ENCODE measurements at regions not wholly inside any gene's neighbourhood (a gene's known extent, or its start where the extent isn't known, plus 50 kb on each side); places are given as distances from the start of the nearest gene placed in this dataset.
"Not testable (repeated sequence)": the region's sequence is repeated elsewhere in the genome, so short reads cannot be mapped to it uniquely, and the experiment has no call there.

- TF ChIP-seq CTCF (IDR thresholded peaks at IDR 0.05), result no peak
- TF ChIP-seq POLR2A (IDR thresholded peaks at IDR 0.05), result no peak
- no peak for TF ChIP-seq EP300 (IDR thresholded peaks at IDR 0.05)
- H3K9me3 ChIP-seq, result no peaks in the 10 kb centered on the region
- no peak for DNase-seq
Observed at GRCh38 chr10:63832686-63833085, 311.5 kb downstream of the REEP3 start.

GRCh38 chr10:63833411-63834060, 312.3 kb downstream of the REEP3 start:
- Histone ChIP-seq H3K36me3 (no peaks in the 10 kb centered on the region), H3K27ac (no peak overlapping the region), H3K27me3 (no peaks in the 10 kb centered on the region), H3K4me3 (no peak overlapping the region), H3K9me3 (no peaks in the 10 kb centered on the region), H3K4me1 (ENCODE audit: insufficient read depth) (no peaks in the 10 kb centered on the region)
- 57 to 70% (median 68%) methylated on average over 5 of the region's 5 CpGs for WGBS, 3 donors
- DNase-seq, result no peak
- TF ChIP-seq POLR2A (IDR thresholded peaks at IDR 0.05) (no peak), EP300 (IDR thresholded peaks at IDR 0.05) (no peak), CTCF (IDR thresholded peaks at IDR 0.05) (no peak)
- intact Hi-C loops (cut with DNase I), result no loop called here

More at GRCh38 chr10:63832686-63833085, 311.5 kb downstream of the REEP3 start:
- Histone ChIP-seq H3K4me1 (ENCODE audit: insufficient read depth) (no peaks in the 10 kb centered on the region), H3K27ac (no peak overlapping the region), H3K36me3 (no peaks in the 10 kb centered on the region), H3K27me3 (no peaks in the 10 kb centered on the region), H3K4me3 (no peak overlapping the region)
- intact Hi-C loops (cut with DNase I), result no loop called here

GRCh38 chr10:63836666-63837442, 315.7 kb downstream of the REEP3 start:
- intact Hi-C loops (cut with DNase I), result no loop called here
- no peak overlapping the region for H3K4me3 ChIP-seq
- no peak for DNase-seq
- H3K27me3 ChIP-seq, result no peaks in the 10 kb centered on the region
- no peaks in the 10 kb centered on the region for H3K4me1 ChIP-seq (ENCODE audit: insufficient read depth)
- no peak overlapping the region for H3K27ac ChIP-seq
- no peaks in the 10 kb centered on the region for H3K9me3 ChIP-seq
- TF ChIP-seq CTCF (IDR thresholded peaks at IDR 0.05) (no peak), POLR2A (IDR thresholded peaks at IDR 0.05) (no peak), EP300 (IDR thresholded peaks at IDR 0.05) (no peak)
- H3K36me3 ChIP-seq, result no peaks in the 10 kb centered on the region
- WGBS, 3 donors, result 90 to 97% (median 91%) methylated on average over 4 of the region's 4 CpGs

GRCh38 chr10:63841761-63842160, 320.6 kb downstream of the REEP3 start:
- TF ChIP-seq POLR2A (IDR thresholded peaks at IDR 0.05), result no peak
- TF ChIP-seq EP300 (IDR thresholded peaks at IDR 0.05), result no peak
- no peak for DNase-seq
- H3K4me3 ChIP-seq, result no peak overlapping the region
- no peaks in the 10 kb centered on the region for H3K36me3 ChIP-seq
- H3K4me1 ChIP-seq (ENCODE audit: insufficient read depth), result no peaks in the 10 kb centered on the region
- H3K27me3 ChIP-seq, result no peaks in the 10 kb centered on the region
- no peak overlapping the region for H3K27ac ChIP-seq
- intact Hi-C loops (cut with DNase I), result no loop called here
- no peaks in the 10 kb centered on the region for H3K9me3 ChIP-seq
- 89 to 93% (median 91%) methylated on average over 5 of the region's 5 CpGs for WGBS, 3 donors

- TF ChIP-seq POLR2A (IDR thresholded peaks at IDR 0.05) (no peak), EP300 (IDR thresholded peaks at IDR 0.05) (no peak), CTCF (IDR thresholded peaks at IDR 0.05) (no peak)
- H3K27ac ChIP-seq, result no peak overlapping the region
- no peaks in the 10 kb centered on the region for H3K4me1 ChIP-seq (ENCODE audit: insufficient read depth)
- 71 to 81% (median 81%) methylated on average over 2 of the region's 2 CpGs for WGBS, 3 donors
- H3K4me3 ChIP-seq, result no peak overlapping the region
- no peaks in the 10 kb centered on the region for H3K9me3 ChIP-seq
- H3K36me3 ChIP-seq, result no peaks in the 10 kb centered on the region
- no peaks in the 10 kb centered on the region for H3K27me3 ChIP-seq
- DNase-seq, result no peak
- intact Hi-C loops (cut with DNase I), result no loop called here
Observed at GRCh38 chr10:63843107-63843506, 321.9 kb downstream of the REEP3 start.

GRCh38 chr10:63848871-63849270, 327.7 kb downstream of the REEP3 start:
- WGBS, 3 donors, result 68 to 77% (median 75%) methylated on average over 3 of the region's 3 CpGs

More at GRCh38 chr10:63848871-63849270, 327.7 kb downstream of the REEP3 start:
- H3K36me3 ChIP-seq; H3K4me3 ChIP-seq; H3K4me1 ChIP-seq (ENCODE audit: insufficient read depth); H3K27me3 ChIP-seq; H3K27ac ChIP-seq; intact Hi-C loops (cut with DNase I); DNase-seq; H3K9me3 ChIP-seq: not testable (repeated sequence)
